H9 (cell line): ENCODE measurements at regions not wholly inside any gene's neighbourhood (a gene's known extent, or its start where the extent isn't known, plus 50 kb on each side); places are given as distances from the start of the nearest gene placed in this dataset.
A peak's percentile ranks its signal among the peaks of the same experiment; 100 is the strongest.

Source experiments
- DNase-seq: peaks from one replicate; pipeline ENCODE4 v3.0.0-alpha.2; 2017
- H2AFZ ChIP-seq: one replicate; pipeline ENCODE4 v1.6.1; 2013; ENCODE audit warnings: mild to moderate bottlenecking, low read length, control low read depth, moderate library complexity
- H2AK5ac ChIP-seq: 2 replicates; pipeline ENCODE4 v1.6.1; 2013; ENCODE audit warnings: low read length, control low read depth, mixed read lengths; ENCODE audit not compliant: insufficient read length
- H2BK120ac ChIP-seq: one replicate; pipeline ENCODE4 v1.6.1; 2013; ENCODE audit warnings: low read depth, mild to moderate bottlenecking, low read length, control low read depth, inconsistent platforms; ENCODE audit not compliant: poor library complexity, severe bottlenecking
- H2BK12ac ChIP-seq: 2 replicates; pipeline ENCODE4 v1.6.1; 2013; ENCODE audit warnings: low read length, control low read depth, mixed read lengths, low read depth; ENCODE audit not compliant: insufficient read length
- H2BK15ac ChIP-seq: 2 replicates; pipeline ENCODE4 v1.6.1; 2013; ENCODE audit warnings: low read depth, low read length, control low read depth
- H2BK20ac ChIP-seq: one replicate; pipeline ENCODE4 v1.6.1; 2013; ENCODE audit warnings: low read depth, mild to moderate bottlenecking, low read length, control low read depth, inconsistent platforms; ENCODE audit not compliant: poor library complexity, severe bottlenecking
- H2BK5ac ChIP-seq: 2 replicates; pipeline ENCODE4 v1.6.1; 2013; ENCODE audit warnings: low read length, control low read depth, mixed read lengths; ENCODE audit not compliant: insufficient read length
- H3K14ac ChIP-seq: 2 replicates; pipeline ENCODE4 v1.6.1; 2013; ENCODE audit warnings: low read length, control low read depth; ENCODE audit not compliant: insufficient read depth
- H3K18ac ChIP-seq: 2 replicates; pipeline ENCODE4 v1.6.1; 2013; ENCODE audit warnings: low read depth, mild to moderate bottlenecking, mixed read lengths, low read length, control low read depth; ENCODE audit not compliant: insufficient read length
- H3K23ac ChIP-seq: 2 replicates; pipeline ENCODE4 v1.6.1; 2013; ENCODE audit warnings: low read length, control low read depth, mixed read lengths, low read depth; ENCODE audit not compliant: insufficient read length
- H3K23me2 ChIP-seq: 2 replicates; pipeline ENCODE4 v1.6.1; 2013; ENCODE audit warnings: low read depth, mild to moderate bottlenecking, mixed read lengths, low read length, control low read depth; ENCODE audit not compliant: insufficient read length, poor library complexity, severe bottlenecking
- H3K27ac ChIP-seq: 2 replicates; pipeline ENCODE4 v1.5.1; 2013; ENCODE audit warnings: low read length, control low read depth, mixed read lengths, low read depth; ENCODE audit not compliant: insufficient read length
- H3K27me3 ChIP-seq: 2 replicates; pipeline ENCODE4 v1.6.1; 2013; ENCODE audit warnings: low read length, control low read depth, inconsistent platforms; ENCODE audit not compliant: insufficient read depth
- H3K4ac ChIP-seq: 2 replicates; pipeline ENCODE4 v1.6.1; 2013; ENCODE audit warnings: low read depth, mild to moderate bottlenecking, control low read depth, inconsistent platforms, low read length, moderate library complexity
- H3K4me1 ChIP-seq: 2 replicates; pipeline ENCODE4 v1.6.1; 2013; ENCODE audit warnings: low read length, control low read depth, inconsistent platforms; ENCODE audit not compliant: insufficient read depth
- H3K4me2 ChIP-seq: 2 replicates; pipeline ENCODE4 v1.6.1; 2013; ENCODE audit warnings: low read length, control low read depth, mixed read lengths; ENCODE audit not compliant: insufficient read length, insufficient read depth
- H3K56ac ChIP-seq: 2 replicates; pipeline ENCODE4 v1.6.1; 2013; ENCODE audit warnings: low read depth, mild to moderate bottlenecking, mixed read lengths, low read length, control low read depth; ENCODE audit not compliant: insufficient read length
- H3K79me1 ChIP-seq: 2 replicates; pipeline ENCODE4 v1.6.1; 2013; ENCODE audit warnings: low read depth, mild to moderate bottlenecking, moderate library complexity, low read length, control low read depth, inconsistent platforms; ENCODE audit not compliant: insufficient read depth, poor library complexity, severe bottlenecking
- H3K79me2 ChIP-seq: 2 replicates; pipeline ENCODE4 v1.6.1; 2013; ENCODE audit warnings: low read length, control low read depth, inconsistent platforms; ENCODE audit not compliant: insufficient read depth
- H3K9ac ChIP-seq: 2 replicates; pipeline ENCODE4 v1.6.1; 2013; ENCODE audit warnings: low read length, control low read depth, mixed read lengths; ENCODE audit not compliant: insufficient read length; ENCODE audit errors: extremely low read depth
- H3K9me3 ChIP-seq: one replicate; pipeline ENCODE4 v1.6.1; 2013; ENCODE audit warnings: low read depth, low read length, inconsistent platforms; ENCODE audit not compliant: control insufficient read depth
- H3T11ph ChIP-seq: one replicate; pipeline ENCODE4 v1.6.1; 2013; ENCODE audit warnings: mild to moderate bottlenecking, low read length, control low read depth, inconsistent platforms
- H4K20me1 ChIP-seq: one replicate; pipeline ENCODE4 v1.6.1; 2013; ENCODE audit not compliant: control insufficient read depth, insufficient read length, insufficient read depth
- H4K5ac ChIP-seq: 2 replicates; pipeline ENCODE4 v1.6.1; 2013; ENCODE audit warnings: low read depth, mild to moderate bottlenecking, mixed read lengths, low read length, control low read depth; ENCODE audit not compliant: insufficient read length
- H4K8ac ChIP-seq: replicated peaks from 2 replicates; pipeline ENCODE4 v1.6.1; 2013; ENCODE audit warnings: low read length, control low read depth, mixed read lengths, low read depth; ENCODE audit not compliant: insufficient read length
- H4K91ac ChIP-seq: 2 replicates; pipeline ENCODE4 v1.6.1; 2013; ENCODE audit warnings: low read depth, mild to moderate bottlenecking, moderate library complexity, mixed read lengths, low read length, control low read depth; ENCODE audit not compliant: insufficient read length
- H3K27ac Mint-ChIP-seq, 3 experiments: 2 replicates in 2 of 3; 3 replicates in 1 of 3; pipeline ENCODE4 v1.8.0; 2020 to 2021; ENCODE audit warnings: mixed read lengths in 3 of 3, mild to moderate bottlenecking in 1 of 3, moderate library complexity in 1 of 3
- H3K27me3 Mint-ChIP-seq: 2 replicates; pipeline ENCODE4 v1.8.0; 2021; ENCODE audit warnings: low read depth, mild to moderate bottlenecking, moderate library complexity, mixed read lengths
- H3K36me3 Mint-ChIP-seq, 3 experiments: 2 replicates in 2 of 3; 3 replicates in 1 of 3; pipeline ENCODE4 v1.8.0; 2020 to 2021; ENCODE audit warnings: low read depth in 3 of 3, mixed read lengths in 3 of 3; ENCODE audit not compliant: insufficient read depth in 1 of 3
- H3K4me1 Mint-ChIP-seq, 2 experiments: 2 replicates each; pipeline ENCODE4 v1.8.0; 2020; ENCODE audit warnings: mixed read lengths in 2 of 2
- H3K4me3 Mint-ChIP-seq, 2 experiments: 2 replicates in 1 of 2; 3 replicates in 1 of 2; pipeline ENCODE4 v1.8.0; 2020 to 2021; ENCODE audit warnings: mild to moderate bottlenecking in 2 of 2, mixed read lengths in 2 of 2, moderate library complexity in 1 of 2
- H3K9me3 Mint-ChIP-seq, 2 experiments: 2 replicates in 1 of 2; 3 replicates in 1 of 2; pipeline ENCODE4 v1.8.0; 2020; ENCODE audit warnings: mild to moderate bottlenecking in 2 of 2, mixed read lengths in 2 of 2, moderate library complexity in 1 of 2
- WGBS: extraction: QIAGEN DNeasy Blood & Tissue Kit; methylation state at CpG from one replicate; pipeline ENCODE4 v1.1.7; 2013; ENCODE audit warnings: missing lambda C conversion rate, low lambda C conversion rate, mixed read lengths; ENCODE audit not compliant: insufficient read length; ENCODE audit errors: extremely low coverage; 5-methylcytosine and 5-hydroxymethylcytosine counted together
- TF ChIP-seq, protein P1 (sequence below): fragments of 200-600 bp; sonication (generic); conservative IDR thresholded peaks from 3 replicates; pipeline ENCODE4 v1.8.0; 2021; ENCODE audit warnings: antibody characterized with exemption, mild to moderate bottlenecking

DNA sequence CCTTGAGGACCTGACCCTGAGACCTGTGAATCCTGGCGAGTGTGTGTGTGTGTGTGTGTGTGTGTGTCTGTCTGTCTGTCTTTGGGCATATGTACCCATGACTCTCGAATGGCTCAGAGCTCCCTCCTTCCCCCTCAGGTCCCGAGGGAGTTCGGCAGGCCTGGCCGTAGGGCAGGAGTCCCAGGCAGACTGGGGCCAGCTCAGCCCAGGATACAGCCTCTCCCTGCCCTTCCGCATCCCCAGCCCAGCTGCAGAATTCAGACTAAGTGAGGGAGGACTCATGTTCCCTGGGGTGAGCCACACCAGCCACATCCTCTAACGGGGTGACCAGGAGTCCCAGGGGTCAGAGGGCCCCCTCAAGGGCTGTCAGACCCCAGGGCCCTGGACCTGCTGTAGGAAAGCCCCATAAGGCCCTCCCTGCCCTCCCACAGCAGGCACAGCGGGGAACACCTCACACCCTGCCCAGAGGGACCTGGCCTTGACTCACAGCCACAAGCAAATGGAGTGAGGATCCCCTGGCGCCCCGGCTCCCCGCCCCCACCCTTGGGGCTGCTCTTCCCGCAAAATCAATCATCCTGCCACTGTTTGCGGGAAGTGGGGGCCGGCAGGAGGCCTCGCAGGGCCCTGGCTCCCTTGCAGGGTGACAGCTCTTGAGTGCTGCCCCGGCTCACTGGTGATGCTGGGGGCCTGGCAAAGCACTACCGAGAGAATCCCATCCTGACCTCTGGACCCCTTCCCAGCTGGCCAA, 101.7 kb upstream of the CASZ1 start:
- TF ChIP-seq, protein P1, sequence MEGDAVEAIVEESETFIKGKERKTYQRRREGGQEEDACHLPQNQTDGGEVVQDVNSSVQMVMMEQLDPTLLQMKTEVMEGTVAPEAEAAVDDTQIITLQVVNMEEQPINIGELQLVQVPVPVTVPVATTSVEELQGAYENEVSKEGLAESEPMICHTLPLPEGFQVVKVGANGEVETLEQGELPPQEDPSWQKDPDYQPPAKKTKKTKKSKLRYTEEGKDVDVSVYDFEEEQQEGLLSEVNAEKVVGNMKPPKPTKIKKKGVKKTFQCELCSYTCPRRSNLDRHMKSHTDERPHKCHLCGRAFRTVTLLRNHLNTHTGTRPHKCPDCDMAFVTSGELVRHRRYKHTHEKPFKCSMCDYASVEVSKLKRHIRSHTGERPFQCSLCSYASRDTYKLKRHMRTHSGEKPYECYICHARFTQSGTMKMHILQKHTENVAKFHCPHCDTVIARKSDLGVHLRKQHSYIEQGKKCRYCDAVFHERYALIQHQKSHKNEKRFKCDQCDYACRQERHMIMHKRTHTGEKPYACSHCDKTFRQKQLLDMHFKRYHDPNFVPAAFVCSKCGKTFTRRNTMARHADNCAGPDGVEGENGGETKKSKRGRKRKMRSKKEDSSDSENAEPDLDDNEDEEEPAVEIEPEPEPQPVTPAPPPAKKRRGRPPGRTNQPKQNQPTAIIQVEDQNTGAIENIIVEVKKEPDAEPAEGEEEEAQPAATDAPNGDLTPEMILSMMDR = no peak

More for the DNA sequence above, 101.7 kb upstream of the CASZ1 start:
- DNase-seq = peak; percentile 26
- no peak overlapping the region for H2BK12ac ChIP-seq
- Mint-ChIP-seq H3K27me3 (peaks cover 4% of the 10 kb centered on the region), H3K9me3 (no peaks in the 10 kb centered on the region), H3K4me3 (no peak overlapping the region), H3K4me1 (peaks cover 25 to 41% of the 10 kb centered on the region in 2 experiments), H3K36me3 (no peaks in the 10 kb centered on the region), H3K27ac (peak overlapping the region in 1 of 3 experiments; percentile 66; a peak in 2 of 7 replicates)
- H3K27ac ChIP-seq = no peak overlapping the region
- H3K18ac ChIP-seq = no peak overlapping the region
- H4K91ac ChIP-seq = peak overlapping the region; percentile 87
- no peak overlapping the region for H3K56ac ChIP-seq
- H2BK120ac ChIP-seq = no peak overlapping the region
- H3K4me2 ChIP-seq = no peak overlapping the region
- no peak overlapping the region; the same call in 1 of the 2 replicates for H3K14ac ChIP-seq
- H2BK15ac ChIP-seq = no peak overlapping the region
- H2BK20ac ChIP-seq = no peak overlapping the region
- WGBS = no CpG with 5 or more reads among the region's 17 CpGs
- no peak overlapping the region for H2AFZ ChIP-seq
- H3K79me2 ChIP-seq = no peaks in the 10 kb centered on the region
- no peak overlapping the region for H4K5ac ChIP-seq
- no peak overlapping the region for H3K9ac ChIP-seq
- H3K4ac ChIP-seq = no peak overlapping the region; the same call in 1 of the 2 replicates
- no peaks in the 10 kb centered on the region for H3K79me1 ChIP-seq
- H4K8ac ChIP-seq = no peak overlapping the region
- H2AK5ac ChIP-seq = no peak overlapping the region
- H3K9me3 ChIP-seq = no peaks in the 10 kb centered on the region
- no peaks in the 10 kb centered on the region for H3K23me2 ChIP-seq
- peaks cover 6% of the 10 kb centered on the region; the same call in 1 of the 2 replicates for H3K4me1 ChIP-seq
- H3K27me3 ChIP-seq = no peaks in the 10 kb centered on the region
- no peak overlapping the region for H3K23ac ChIP-seq
- H4K20me1 ChIP-seq = no peaks in the 10 kb centered on the region
- H2BK5ac ChIP-seq = no peak overlapping the region
- no peak overlapping the region for H3T11ph ChIP-seq
